ENCODE measurements at regions not wholly inside any gene's neighbourhood (a gene's known extent, or its start where the extent isn't known, plus 50 kb on each side); places are given as distances from the start of the nearest gene placed in this dataset.

DNA sequence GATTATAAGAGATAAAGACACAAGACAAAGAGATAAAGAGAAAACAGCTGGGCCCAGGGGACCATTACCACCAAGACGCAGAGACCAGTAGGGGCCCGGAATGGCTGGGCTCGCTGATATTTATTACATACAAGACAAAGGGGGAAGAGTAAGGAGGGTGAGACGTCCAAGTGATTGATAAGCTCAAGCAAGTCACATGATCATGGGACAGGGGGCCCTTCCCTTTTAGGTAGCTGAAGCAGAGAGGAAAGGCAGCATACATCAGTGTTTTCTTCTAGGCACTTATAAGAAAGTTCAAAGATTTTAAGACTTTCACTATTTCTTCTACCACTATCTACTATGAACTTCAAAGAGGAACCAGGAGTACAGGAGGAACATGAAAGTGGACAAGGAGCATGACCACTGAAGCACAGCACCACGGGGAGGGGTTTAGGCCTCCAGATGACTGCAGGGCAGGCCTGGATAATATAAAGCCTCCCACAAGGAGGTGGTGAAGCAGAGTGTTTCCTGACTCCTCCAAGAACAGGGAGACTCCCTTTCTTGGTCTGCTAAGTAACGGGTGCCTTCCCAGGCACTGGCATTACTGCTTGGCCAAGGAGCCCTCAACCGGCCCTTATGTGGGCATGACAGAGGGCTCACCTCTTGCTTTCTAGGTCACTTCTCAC, 63.9 kb upstream of the ARL4D start (continued):
- TF ChIP-seq BCL11A (IDR thresholded peaks at IDR 0.05; ENCODE audit: low read depth in 2 of 2, low read length in 2 of 2) (no peak), SP2 (IDR thresholded peaks at IDR 0.05; ENCODE audit: low read length) (no peak), EZH2 (IDR thresholded peaks at IDR 0.05; ENCODE audit: low read depth, low read length, severe bottlenecking) (no peak), HDAC6 (IDR thresholded peaks at IDR 0.05; ENCODE audit: low read depth, low read length) (no peak)

Measured in H1 (cell line).